ENCODE measurements at regions not wholly inside any gene's neighbourhood (a gene's known extent, or its start where the extent isn't known, plus 50 kb on each side); places are given as distances from the start of the nearest gene placed in this dataset.

DNA sequence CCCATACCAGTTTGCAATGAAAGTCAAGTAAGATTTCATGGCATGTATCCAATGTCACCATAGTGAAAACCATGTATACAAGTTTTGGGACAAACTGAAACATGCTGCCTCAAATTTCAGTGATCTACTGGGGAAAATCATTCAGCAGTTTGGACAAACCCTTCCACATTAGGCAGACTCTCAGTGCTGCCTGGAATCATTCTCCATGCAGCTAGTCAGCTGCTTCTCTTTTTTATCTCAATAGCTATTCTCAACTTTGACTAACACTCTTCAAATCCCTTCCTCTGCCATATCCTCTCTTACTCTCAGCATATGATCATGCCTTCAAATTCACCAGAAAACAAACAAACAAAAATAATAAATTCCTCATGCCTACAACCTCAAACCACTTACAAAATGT lies 323.3 kb downstream of the MAN2A1 start:
- DNase-seq (no peak), ATAC-seq (ENCODE audit: poor library complexity) (no peak)
- intact Hi-C loops (cut with DNase I) = no loop called here

DNA sequence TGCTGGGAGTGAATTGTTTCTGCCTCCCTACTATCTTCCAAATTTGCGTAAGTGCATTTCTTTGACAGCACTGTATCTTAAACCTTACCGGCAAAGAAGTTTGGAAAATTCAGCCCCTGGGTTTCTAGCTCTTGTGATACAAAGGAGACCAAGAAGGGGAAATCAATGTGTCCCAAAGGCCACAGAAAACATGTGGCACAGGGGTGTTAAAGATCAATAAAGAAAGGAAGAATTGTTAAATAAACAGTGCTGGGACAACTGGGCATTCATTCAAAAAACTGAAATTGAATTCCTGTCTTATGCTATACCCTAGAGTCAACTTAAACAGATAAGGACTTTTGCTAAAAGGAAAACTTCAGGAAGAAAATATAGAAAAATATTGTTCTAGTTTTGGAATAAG lies 328.1 kb downstream of the MAN2A1 start:
- intact Hi-C loops (cut with DNase I) = no loop called here
- ATAC-seq (ENCODE audit: poor library complexity) = no peak
- no peak for DNase-seq

DNA sequence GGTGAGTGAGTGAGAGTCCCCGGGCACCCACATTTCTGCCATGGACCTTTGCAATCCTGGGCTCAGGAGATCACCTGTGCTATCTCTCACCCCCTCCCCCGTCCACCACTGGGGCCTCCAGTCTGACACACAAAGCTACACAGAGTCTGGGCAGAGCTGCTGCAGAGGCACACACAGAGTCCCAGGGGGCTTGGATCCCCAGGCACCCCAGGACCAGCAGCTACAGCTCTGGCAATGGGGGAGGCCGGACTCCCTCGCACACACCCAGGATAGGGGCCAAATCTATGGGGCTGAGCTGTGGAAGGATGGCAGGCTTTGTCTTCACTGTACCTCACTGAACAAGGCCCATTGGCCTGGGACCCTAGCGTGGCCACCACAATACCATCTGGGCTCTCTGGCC lies 328.8 kb downstream of the MAN2A1 start:
- DNase-seq (no peak), ATAC-seq (ENCODE audit: poor library complexity) (no peak)
- intact Hi-C loops (cut with DNase I) = no loop called here

DNA sequence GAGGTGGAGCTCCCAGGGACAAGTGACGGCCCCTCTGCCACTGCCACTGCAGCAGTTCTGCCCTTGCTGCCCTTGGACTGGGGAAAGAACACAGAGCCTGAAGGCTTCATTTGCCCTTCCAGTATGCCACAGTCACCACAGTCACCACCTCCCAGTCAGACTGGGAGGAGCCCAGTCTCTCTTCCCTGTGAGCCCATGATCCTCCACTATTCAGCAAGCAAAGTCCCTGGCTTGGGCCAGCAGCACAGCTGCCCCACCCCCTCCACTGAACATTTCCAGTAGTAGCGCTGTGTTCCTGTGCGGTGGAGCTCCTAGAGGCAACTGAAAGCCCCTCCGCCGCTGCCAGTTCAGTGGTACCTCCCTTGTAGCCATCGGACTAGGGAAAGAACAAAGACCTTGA lies 329.4 kb downstream of the MAN2A1 start:
- ATAC-seq (ENCODE audit: poor library complexity) (no peak), DNase-seq (no peak)
- intact Hi-C loops (cut with DNase I) = no loop called here

DNA sequence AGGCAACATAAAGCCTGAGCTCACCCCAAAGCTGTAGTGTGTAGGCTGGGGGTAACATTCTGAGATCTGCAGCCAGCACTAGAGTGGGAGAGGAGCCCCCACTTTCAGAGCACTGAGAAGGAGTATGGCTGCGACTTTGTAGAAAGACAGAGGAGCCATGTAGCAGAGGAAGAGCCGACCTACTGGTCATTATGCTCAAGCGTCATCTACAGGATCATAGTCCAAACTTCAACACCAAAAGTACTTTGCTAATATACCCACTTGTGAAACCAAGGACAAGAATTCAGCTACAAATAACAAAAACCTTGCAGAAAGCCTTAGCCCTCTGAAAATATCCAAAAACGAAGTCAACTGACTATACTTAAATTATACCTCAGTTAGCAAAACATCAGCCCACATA lies 330.1 kb downstream of the MAN2A1 start:
- DNase-seq (no peak), ATAC-seq (ENCODE audit: poor library complexity) (no peak)
- intact Hi-C loops (cut with DNase I) = no loop called here

DNA sequence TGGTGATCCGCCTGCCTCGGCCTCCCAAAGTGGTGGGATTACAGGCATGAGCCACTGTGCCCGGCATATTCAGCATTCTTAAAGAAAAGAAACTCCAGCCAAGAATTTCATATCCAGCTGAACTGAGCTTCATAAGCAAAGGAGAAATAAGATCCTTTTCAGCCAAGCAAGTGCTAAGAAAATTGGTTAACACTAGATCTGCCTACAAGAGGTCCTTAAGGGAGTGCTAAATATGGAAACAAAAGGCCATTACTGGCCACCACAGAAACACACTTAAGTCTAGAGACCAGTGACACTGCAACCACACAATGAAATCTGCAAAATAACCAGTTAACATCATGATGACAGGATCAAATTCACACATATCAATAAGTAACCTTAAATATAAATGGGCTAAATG lies 331.5 kb downstream of the MAN2A1 start:
- intact Hi-C loops (cut with DNase I) = no loop called here
- no peak for ATAC-seq (ENCODE audit: poor library complexity)

DNA sequence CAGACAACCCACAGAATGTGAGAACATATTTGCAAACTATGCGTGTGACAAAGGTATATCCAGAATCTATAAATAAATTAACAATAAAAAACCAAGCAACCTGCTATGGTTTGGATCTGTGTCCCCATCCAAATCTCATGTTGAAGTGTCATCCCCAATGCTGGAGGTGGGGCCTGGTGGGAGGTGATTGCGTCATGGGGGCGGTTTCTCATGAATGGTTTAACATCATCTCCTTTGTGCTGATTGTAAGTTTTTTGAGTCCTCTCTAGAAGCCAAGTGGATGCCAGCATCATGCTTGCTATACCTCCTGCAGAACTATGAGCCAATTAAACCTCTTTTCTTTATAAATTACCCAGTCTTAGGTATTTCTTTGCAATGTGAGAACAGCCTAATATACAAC lies 335.4 kb downstream of the MAN2A1 start:
- DNase-seq (no peak), ATAC-seq (ENCODE audit: poor library complexity) (no peak)
- intact Hi-C loops (cut with DNase I) = no loop called here

More for the DNA sequence above, 331.5 kb downstream of the MAN2A1 start:
- no peak for DNase-seq

DNA sequence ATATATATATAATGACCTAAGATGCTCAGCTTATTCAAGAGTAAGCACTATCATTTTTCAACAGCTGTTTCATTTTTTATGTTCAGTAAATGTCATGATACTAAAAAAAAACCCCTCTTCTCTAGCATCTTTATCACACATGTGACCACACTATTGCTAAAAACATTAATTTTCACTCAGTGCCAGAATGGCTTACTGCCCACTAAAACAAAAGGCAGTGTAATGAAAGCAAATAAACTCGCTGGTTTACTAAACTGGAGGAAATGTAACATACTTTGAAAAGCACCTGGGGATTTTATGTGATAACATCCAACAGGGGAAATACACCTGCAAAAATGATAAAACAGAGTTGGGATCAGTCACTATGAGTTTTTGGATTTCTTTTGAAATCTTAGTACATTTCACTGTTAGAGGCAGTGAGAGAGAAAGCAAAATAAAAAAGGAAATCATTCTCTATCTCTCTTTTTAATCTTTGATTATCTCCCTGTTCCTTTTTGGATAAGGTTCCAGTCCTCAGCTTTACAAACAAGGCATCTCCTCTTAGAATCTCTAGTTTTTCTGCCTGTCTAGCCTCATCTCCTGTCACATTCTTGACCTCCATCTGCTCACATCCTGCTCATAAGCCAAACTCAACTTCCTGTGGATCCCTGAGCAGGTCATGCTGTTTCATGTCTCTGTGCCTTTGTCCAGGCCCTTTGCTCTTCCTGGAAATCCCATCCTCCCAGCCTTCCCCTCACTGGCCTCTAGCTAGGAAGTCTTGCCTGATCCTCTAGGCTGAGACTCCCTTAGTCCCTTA lies 338.0 kb downstream of the MAN2A1 start:
- intact Hi-C loops (cut with DNase I) = no loop called here
- DNase-seq (no peak), ATAC-seq (ENCODE audit: poor library complexity) (no peak)

DNA sequence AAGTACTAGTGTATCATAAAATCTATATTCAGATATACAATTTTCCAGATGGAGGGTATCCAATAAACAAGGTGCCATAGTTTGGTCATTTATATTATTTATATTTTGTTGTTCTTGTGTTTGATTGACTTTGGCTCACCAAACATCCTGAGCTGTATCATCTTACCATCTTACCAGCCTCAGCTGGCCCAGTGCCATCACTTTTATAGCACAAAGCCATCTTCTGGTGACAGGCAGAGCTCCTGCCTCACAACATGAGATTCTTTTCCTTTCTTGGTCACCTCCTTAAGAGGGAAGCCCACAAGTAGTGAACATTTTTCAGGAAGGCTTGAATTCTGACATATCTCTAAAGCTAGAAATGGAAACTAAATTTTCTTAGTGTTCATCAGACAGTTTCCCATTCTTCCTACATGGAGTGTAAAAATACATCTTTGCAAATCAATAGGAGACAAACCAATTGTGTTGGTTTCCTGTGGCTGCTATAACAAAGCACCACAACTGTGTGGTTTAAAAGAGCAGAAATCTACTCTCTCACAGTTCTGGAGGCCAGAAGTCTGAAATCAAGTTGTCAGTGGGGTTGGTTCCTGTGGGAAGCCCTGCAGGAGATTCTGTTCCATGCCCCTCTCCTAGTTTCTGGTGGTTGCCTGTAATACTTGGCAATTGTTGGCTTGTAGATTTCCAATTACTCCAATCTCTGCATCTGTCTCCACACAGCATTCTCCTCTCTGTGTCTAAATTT lies 341.8 kb downstream of the MAN2A1 start:
- ATAC-seq (ENCODE audit: poor library complexity) (no peak), DNase-seq (no peak)
- intact Hi-C loops (cut with DNase I) = no loop called here

DNA sequence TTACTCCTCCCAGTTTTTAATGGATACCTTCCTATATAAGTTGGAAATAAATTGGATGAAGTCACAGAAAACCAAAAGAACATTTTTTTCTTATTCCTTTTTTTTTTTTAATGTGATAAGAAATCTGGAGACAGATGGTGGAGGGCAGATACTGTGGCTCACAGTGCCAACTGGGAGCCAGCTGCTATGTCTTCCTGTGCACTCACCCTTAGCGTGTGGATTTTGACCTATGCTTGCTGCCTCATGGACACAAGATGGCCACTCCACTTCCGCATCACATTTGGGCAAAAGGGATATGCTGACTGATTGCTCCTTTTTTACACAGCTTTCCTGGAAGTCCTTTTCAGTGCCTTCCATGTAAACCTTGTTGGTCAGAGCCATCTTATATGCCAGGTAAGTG lies 342.6 kb downstream of the MAN2A1 start:
- ATAC-seq (ENCODE audit: poor library complexity) (no peak), DNase-seq (no peak)
- intact Hi-C loops (cut with DNase I) = no loop called here

DNA sequence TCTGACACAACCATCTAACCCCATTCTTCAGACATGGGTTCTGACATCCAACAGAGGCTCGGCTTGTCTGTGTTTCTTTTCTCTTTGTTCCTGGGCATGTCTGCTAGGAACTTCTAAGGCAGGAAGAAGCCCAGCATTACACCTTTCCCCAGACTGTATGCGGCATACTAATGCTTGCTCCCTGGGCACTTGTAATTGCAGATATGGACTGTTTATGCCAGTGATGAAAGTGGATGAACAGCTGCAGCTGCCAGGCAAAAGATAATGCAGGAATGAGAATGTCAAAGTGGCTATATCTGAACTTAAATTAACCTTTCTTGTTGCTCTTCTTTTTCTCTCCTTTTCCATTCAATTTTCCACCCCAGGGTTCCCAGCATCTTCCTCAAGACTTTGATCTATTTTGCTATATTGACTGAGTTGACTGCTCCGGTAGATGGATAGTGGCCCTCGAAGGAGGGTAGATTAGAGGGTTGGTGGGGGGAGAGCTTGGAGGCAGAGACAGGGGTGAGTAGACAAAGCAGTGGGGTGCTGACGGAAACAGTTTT lies 344.4 kb downstream of the MAN2A1 start:
- intact Hi-C loops (cut with DNase I) = no loop called here
- DNase-seq = no peak
- no peak for ATAC-seq (ENCODE audit: poor library complexity)

DNA sequence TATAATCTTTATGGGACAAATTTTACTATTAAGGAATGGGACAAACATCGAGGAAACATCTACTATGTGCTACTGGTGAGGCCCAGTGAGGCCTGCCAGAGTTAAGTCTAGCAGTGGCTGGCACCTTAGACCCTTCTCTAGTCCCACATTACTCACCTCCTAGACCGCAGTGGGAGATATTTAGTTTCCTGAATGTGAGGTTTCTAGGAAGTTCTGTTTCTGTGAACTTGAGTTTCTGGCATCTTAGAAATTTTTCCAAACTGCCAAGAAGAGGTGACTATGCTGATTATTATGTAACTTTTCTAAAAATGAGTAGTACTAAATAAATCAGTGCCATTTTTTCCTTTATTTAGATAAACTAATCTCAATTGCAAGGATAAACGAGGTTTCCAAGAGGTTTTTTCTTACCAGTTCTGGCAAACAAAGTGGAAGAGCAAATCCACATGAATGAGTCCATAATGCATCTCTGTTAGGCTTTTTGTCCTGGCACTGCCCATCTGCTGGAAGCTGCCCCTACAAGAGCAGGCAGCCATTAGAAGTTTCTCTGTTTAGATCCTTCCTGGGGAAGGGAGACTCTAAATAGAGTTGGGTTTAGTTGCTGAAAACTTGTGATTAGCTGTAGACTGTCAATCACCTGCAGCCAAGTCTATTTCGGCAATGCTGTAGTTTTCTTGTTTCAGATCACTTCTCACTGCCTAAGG lies 348.7 kb downstream of the MAN2A1 start:
- ATAC-seq (ENCODE audit: poor library complexity) (no peak), DNase-seq (no peak)
- intact Hi-C loops (cut with DNase I) = no loop called here

DNA sequence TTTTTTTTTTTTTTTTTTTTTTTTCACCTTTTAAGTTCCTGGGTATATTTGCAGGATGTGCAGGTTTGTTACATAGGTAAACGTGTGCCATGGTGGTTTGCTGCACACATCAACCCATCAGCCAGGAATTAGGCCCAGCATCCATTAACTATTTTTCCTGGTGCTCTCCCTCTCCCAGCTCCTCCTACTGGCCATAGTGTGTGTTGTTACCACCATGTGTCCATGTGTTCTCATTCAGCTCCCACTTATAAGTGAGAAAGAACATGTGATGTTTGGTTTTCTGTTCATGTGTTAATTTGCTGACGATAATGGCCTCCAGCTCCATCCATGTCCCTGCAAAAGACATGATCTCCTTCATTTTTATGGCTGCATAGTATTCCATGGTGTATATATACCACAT lies 350.5 kb downstream of the MAN2A1 start:
- no peak for ATAC-seq (ENCODE audit: poor library complexity)
- intact Hi-C loops (cut with DNase I) = no loop called here
- DNase-seq = no peak

DNA sequence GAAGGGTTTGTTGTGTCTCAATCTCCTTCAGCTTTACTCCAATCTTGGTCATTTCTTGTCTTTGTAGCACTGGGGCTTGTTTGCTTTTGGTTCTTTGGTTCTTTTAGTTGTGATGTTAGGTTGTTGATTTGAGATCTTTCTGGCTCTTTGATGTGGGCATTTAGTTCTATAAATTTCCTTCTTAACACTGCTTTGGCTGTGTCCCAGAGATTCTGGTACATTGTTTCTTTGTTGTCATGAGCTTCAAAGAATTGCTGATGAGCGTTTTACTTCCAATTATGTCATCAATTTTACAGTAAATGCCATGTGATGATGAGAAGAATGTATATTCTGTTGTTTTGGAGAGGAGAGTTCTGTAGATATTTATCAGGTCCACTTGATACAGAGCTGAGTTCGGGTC lies 353.3 kb downstream of the MAN2A1 start:
- ATAC-seq (ENCODE audit: poor library complexity) (no peak), DNase-seq (no peak)
- intact Hi-C loops (cut with DNase I) = no loop called here

DNA sequence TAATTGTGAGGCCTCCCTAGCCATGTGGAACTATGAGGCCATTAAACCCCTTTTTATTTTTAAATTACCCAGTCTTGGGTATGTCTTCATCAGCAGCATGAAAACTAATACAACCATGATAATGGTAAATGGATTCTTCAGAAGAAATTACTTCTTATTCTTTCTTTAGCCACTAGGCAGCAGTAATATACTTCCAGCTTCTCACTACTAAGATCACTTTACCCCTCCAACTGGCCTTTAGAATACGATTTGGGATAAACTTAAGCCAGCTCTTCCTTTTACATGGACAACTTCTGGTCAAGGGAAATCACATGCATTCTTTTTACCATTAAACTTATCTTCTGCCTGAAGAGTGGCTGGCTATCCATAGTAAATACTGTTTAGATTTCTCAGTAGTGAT lies 355.4 kb downstream of the MAN2A1 start:
- no peak for ATAC-seq (ENCODE audit: poor library complexity)
- intact Hi-C loops (cut with DNase I) = no loop called here
- DNase-seq = no peak

DNA sequence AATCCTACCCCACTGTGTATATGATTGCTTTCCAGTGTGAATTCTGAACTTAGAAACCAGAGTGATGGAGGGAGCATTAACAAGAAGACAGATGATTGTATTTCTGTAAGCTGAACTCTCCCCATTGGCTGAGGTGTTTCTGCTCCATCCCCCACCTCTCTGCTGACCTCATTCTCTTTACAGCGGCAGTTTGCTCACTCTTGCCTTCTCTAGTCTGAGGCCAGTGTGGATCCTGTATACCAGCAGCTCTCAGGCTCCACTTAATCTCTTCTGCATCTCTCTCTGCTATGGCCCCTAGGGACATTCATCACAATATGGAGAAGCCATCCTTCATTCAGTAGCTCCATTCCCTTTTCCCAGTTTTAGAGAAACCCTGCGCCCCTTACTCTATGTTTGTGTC lies 358.8 kb downstream of the MAN2A1 start:
- intact Hi-C loops (cut with DNase I) = no loop called here
- DNase-seq = no peak
- no peak for ATAC-seq (ENCODE audit: poor library complexity)

DNA sequence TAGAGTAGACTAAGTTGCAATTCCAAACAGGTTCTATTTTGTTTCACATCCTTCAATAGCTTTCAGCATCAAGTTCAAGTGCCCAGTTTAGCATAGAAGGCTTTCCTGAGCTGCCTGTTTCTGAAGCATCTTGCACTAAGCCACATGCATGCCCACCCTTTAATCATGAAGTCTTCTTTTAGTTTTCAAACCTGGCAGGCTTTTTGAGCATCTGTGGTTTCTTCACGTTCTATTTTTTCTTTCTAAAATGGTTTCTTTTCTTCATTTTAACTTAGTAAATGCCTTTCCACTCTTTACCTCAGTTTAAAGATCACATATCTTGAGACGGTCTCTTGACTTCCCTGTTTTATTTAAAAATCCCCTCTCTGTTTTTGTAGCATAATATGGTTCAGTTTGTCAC lies 360.1 kb downstream of the MAN2A1 start:
- DNase-seq = no peak
- intact Hi-C loops (cut with DNase I) = no loop called here

DNA sequence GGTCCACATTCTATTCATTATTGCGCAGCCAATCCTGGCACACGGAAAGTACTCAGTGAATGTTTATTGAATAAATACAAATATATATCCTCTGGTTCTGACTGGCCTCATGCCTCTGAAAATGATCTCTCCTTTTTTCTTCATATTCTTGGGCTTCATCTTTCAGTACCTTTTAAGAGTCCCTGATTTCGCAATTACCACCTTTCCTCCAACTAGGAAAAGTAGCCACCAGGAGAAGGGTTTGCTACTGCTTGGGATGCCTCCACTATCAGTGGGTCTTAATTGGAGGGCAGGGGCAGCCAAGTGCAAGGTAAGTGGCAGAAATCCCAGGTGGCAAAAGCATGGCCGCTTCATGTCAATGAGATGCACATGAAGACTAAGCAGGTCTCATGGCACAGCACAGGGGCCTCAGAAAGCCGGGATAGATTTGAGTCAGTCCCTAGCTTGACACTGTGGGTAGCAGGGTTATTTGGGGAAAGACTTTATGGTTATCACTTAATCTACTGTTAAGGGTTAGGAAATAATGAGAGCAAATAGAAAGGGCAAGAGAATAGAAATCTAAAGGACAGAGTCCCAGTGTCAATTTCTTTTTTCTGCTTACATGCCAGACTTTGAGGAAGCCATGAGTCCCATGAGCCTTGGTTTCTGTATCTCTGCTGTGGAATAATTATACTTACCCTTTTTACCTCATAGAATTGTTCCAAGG lies 361.1 kb downstream of the MAN2A1 start:
- DNase-seq (no peak), ATAC-seq (ENCODE audit: poor library complexity) (no peak)
- intact Hi-C loops (cut with DNase I) = no loop called here

More for the DNA sequence above, 360.1 kb downstream of the MAN2A1 start:
- ATAC-seq (ENCODE audit: poor library complexity) = no peak

DNA sequence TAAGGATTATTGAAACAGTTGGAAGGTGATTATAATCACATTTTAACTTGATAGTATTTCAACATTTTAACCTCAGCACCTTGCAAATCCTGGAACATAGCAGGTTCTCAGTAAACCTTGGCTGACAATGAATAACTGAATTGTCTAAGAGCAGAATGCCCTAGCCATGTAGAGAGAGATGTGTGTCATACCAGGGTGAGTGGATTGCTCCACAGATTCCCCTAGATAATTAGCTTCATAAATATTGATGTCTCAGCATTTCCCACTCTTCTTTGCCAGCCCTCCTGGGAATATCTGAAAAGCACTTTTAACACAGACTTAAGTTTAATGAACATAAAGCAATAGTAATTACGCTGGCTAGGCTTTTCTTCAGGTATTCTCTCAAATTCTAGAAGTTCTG lies 363.5 kb downstream of the MAN2A1 start:
- DNase-seq (no peak), ATAC-seq (ENCODE audit: poor library complexity) (no peak)
- intact Hi-C loops (cut with DNase I) = no loop called here

All from Right ventricle myocardium superior (tissue), 1 donor.